H9 (cell line): ENCODE measurements at regions not wholly inside any gene's neighbourhood (a gene's known extent, or its start where the extent isn't known, plus 50 kb on each side); places are given as distances from the start of the nearest gene placed in this dataset.

ENCODE experiments used
- DNase-seq: peaks from one replicate; pipeline ENCODE4 v3.0.0-alpha.2; 2017
- H2AFZ ChIP-seq: one replicate; pipeline ENCODE4 v1.6.1; 2013; ENCODE audit warnings: mild to moderate bottlenecking, low read length, control low read depth, moderate library complexity
- H2AK5ac ChIP-seq: 2 replicates; pipeline ENCODE4 v1.6.1; 2013; ENCODE audit warnings: low read length, control low read depth, mixed read lengths; ENCODE audit not compliant: insufficient read length
- H2BK120ac ChIP-seq: one replicate; pipeline ENCODE4 v1.6.1; 2013; ENCODE audit warnings: low read depth, mild to moderate bottlenecking, low read length, control low read depth, inconsistent platforms; ENCODE audit not compliant: poor library complexity, severe bottlenecking
- H2BK12ac ChIP-seq: 2 replicates; pipeline ENCODE4 v1.6.1; 2013; ENCODE audit warnings: low read length, control low read depth, mixed read lengths, low read depth; ENCODE audit not compliant: insufficient read length
- H2BK15ac ChIP-seq: 2 replicates; pipeline ENCODE4 v1.6.1; 2013; ENCODE audit warnings: low read depth, low read length, control low read depth
- H2BK20ac ChIP-seq: one replicate; pipeline ENCODE4 v1.6.1; 2013; ENCODE audit warnings: low read depth, mild to moderate bottlenecking, low read length, control low read depth, inconsistent platforms; ENCODE audit not compliant: poor library complexity, severe bottlenecking
- H2BK5ac ChIP-seq: 2 replicates; pipeline ENCODE4 v1.6.1; 2013; ENCODE audit warnings: low read length, control low read depth, mixed read lengths; ENCODE audit not compliant: insufficient read length
- H3K14ac ChIP-seq: 2 replicates; pipeline ENCODE4 v1.6.1; 2013; ENCODE audit warnings: low read length, control low read depth; ENCODE audit not compliant: insufficient read depth
- H3K18ac ChIP-seq: 2 replicates; pipeline ENCODE4 v1.6.1; 2013; ENCODE audit warnings: low read depth, mild to moderate bottlenecking, mixed read lengths, low read length, control low read depth; ENCODE audit not compliant: insufficient read length
- H3K23ac ChIP-seq: 2 replicates; pipeline ENCODE4 v1.6.1; 2013; ENCODE audit warnings: low read length, control low read depth, mixed read lengths, low read depth; ENCODE audit not compliant: insufficient read length
- H3K23me2 ChIP-seq: 2 replicates; pipeline ENCODE4 v1.6.1; 2013; ENCODE audit warnings: low read depth, mild to moderate bottlenecking, mixed read lengths, low read length, control low read depth; ENCODE audit not compliant: insufficient read length, poor library complexity, severe bottlenecking
- H3K27ac ChIP-seq: 2 replicates; pipeline ENCODE4 v1.5.1; 2013; ENCODE audit warnings: low read length, control low read depth, mixed read lengths, low read depth; ENCODE audit not compliant: insufficient read length
- H3K27me3 ChIP-seq: 2 replicates; pipeline ENCODE4 v1.6.1; 2013; ENCODE audit warnings: low read length, control low read depth, inconsistent platforms; ENCODE audit not compliant: insufficient read depth
- H3K4ac ChIP-seq: 2 replicates; pipeline ENCODE4 v1.6.1; 2013; ENCODE audit warnings: low read depth, mild to moderate bottlenecking, control low read depth, inconsistent platforms, low read length, moderate library complexity
- H3K4me1 ChIP-seq: 2 replicates; pipeline ENCODE4 v1.6.1; 2013; ENCODE audit warnings: low read length, control low read depth, inconsistent platforms; ENCODE audit not compliant: insufficient read depth
- H3K4me2 ChIP-seq: 2 replicates; pipeline ENCODE4 v1.6.1; 2013; ENCODE audit warnings: low read length, control low read depth, mixed read lengths; ENCODE audit not compliant: insufficient read length, insufficient read depth
- H3K56ac ChIP-seq: 2 replicates; pipeline ENCODE4 v1.6.1; 2013; ENCODE audit warnings: low read depth, mild to moderate bottlenecking, mixed read lengths, low read length, control low read depth; ENCODE audit not compliant: insufficient read length
- H3K79me1 ChIP-seq: 2 replicates; pipeline ENCODE4 v1.6.1; 2013; ENCODE audit warnings: low read depth, mild to moderate bottlenecking, moderate library complexity, low read length, control low read depth, inconsistent platforms; ENCODE audit not compliant: insufficient read depth, poor library complexity, severe bottlenecking
- H3K79me2 ChIP-seq: 2 replicates; pipeline ENCODE4 v1.6.1; 2013; ENCODE audit warnings: low read length, control low read depth, inconsistent platforms; ENCODE audit not compliant: insufficient read depth
- H3K9ac ChIP-seq: 2 replicates; pipeline ENCODE4 v1.6.1; 2013; ENCODE audit warnings: low read length, control low read depth, mixed read lengths; ENCODE audit not compliant: insufficient read length; ENCODE audit errors: extremely low read depth
- H3K9me3 ChIP-seq: one replicate; pipeline ENCODE4 v1.6.1; 2013; ENCODE audit warnings: low read depth, low read length, inconsistent platforms; ENCODE audit not compliant: control insufficient read depth
- H3T11ph ChIP-seq: one replicate; pipeline ENCODE4 v1.6.1; 2013; ENCODE audit warnings: mild to moderate bottlenecking, low read length, control low read depth, inconsistent platforms
- H4K20me1 ChIP-seq: one replicate; pipeline ENCODE4 v1.6.1; 2013; ENCODE audit not compliant: control insufficient read depth, insufficient read length, insufficient read depth
- H4K5ac ChIP-seq: 2 replicates; pipeline ENCODE4 v1.6.1; 2013; ENCODE audit warnings: low read depth, mild to moderate bottlenecking, mixed read lengths, low read length, control low read depth; ENCODE audit not compliant: insufficient read length
- H4K8ac ChIP-seq: replicated peaks from 2 replicates; pipeline ENCODE4 v1.6.1; 2013; ENCODE audit warnings: low read length, control low read depth, mixed read lengths, low read depth; ENCODE audit not compliant: insufficient read length
- H4K91ac ChIP-seq: 2 replicates; pipeline ENCODE4 v1.6.1; 2013; ENCODE audit warnings: low read depth, mild to moderate bottlenecking, moderate library complexity, mixed read lengths, low read length, control low read depth; ENCODE audit not compliant: insufficient read length
- H3K27ac Mint-ChIP-seq, 3 experiments: 2 replicates in 2 of 3; 3 replicates in 1 of 3; pipeline ENCODE4 v1.8.0; 2020 to 2021; ENCODE audit warnings: mixed read lengths in 3 of 3, mild to moderate bottlenecking in 1 of 3, moderate library complexity in 1 of 3
- H3K27me3 Mint-ChIP-seq: 2 replicates; pipeline ENCODE4 v1.8.0; 2021; ENCODE audit warnings: low read depth, mild to moderate bottlenecking, moderate library complexity, mixed read lengths
- H3K36me3 Mint-ChIP-seq, 3 experiments: 2 replicates in 2 of 3; 3 replicates in 1 of 3; pipeline ENCODE4 v1.8.0; 2020 to 2021; ENCODE audit warnings: low read depth in 3 of 3, mixed read lengths in 3 of 3; ENCODE audit not compliant: insufficient read depth in 1 of 3
- H3K4me1 Mint-ChIP-seq, 2 experiments: 2 replicates each; pipeline ENCODE4 v1.8.0; 2020; ENCODE audit warnings: mixed read lengths in 2 of 2
- H3K4me3 Mint-ChIP-seq, 2 experiments: 2 replicates in 1 of 2; 3 replicates in 1 of 2; pipeline ENCODE4 v1.8.0; 2020 to 2021; ENCODE audit warnings: mild to moderate bottlenecking in 2 of 2, mixed read lengths in 2 of 2, moderate library complexity in 1 of 2
- H3K9me3 Mint-ChIP-seq, 2 experiments: 2 replicates in 1 of 2; 3 replicates in 1 of 2; pipeline ENCODE4 v1.8.0; 2020; ENCODE audit warnings: mild to moderate bottlenecking in 2 of 2, mixed read lengths in 2 of 2, moderate library complexity in 1 of 2
- WGBS: extraction: QIAGEN DNeasy Blood & Tissue Kit; methylation state at CpG from one replicate; pipeline ENCODE4 v1.1.7; 2013; ENCODE audit warnings: missing lambda C conversion rate, low lambda C conversion rate, mixed read lengths; ENCODE audit not compliant: insufficient read length; ENCODE audit errors: extremely low coverage; 5-methylcytosine and 5-hydroxymethylcytosine counted together
- TF ChIP-seq, protein P1 (sequence below): fragments of 200-600 bp; sonication (generic); conservative IDR thresholded peaks from 3 replicates; pipeline ENCODE4 v1.8.0; 2021; ENCODE audit warnings: antibody characterized with exemption, mild to moderate bottlenecking

DNA sequence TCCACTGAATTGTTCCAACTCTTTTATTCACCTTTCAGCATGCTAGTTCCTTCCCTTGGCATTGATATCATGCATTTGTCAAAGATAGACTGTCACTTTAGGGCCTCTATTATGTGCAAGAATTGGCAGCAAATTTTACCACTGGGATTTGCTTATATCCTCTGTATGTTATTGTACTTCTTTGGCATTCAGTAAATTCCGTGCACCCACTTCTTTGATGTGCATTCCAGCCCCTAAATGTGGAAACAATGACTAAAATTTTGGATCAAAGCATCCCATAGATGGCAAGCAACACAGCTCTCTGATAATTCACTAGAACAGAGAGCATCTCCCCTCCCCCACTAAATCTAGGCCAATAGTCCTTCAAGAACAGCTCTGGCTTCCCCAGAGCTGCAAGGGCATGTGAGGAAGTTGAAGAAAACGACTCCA lies 399.0 kb upstream of the HNRNPA3 start:
- Histone ChIP-seq H2BK12ac (no peak overlapping the region), H3K56ac (no peak overlapping the region), H2AFZ (peak overlapping the region; percentile 12), H3K4me2 (no peak overlapping the region), H4K8ac (no peak overlapping the region), H3K79me1 (no peaks in the 10 kb centered on the region), H3T11ph (no peak overlapping the region), H3K79me2 (no peaks in the 10 kb centered on the region), H3K9ac (no peak overlapping the region), H3K27ac (no peak overlapping the region), H2BK20ac (no peak overlapping the region), H3K14ac (no peak overlapping the region), H3K23ac (no peak overlapping the region), H4K20me1 (no peaks in the 10 kb centered on the region), H3K9me3 (no peaks in the 10 kb centered on the region), H4K91ac (no peak overlapping the region), H3K4ac (no peak overlapping the region), H3K23me2 (no peaks in the 10 kb centered on the region), H2BK15ac (no peak overlapping the region), H3K4me1 (peaks cover 9% of the 10 kb centered on the region), H2BK120ac (no peak overlapping the region), H3K27me3 (no peaks in the 10 kb centered on the region), H3K18ac (no peak overlapping the region), H2AK5ac (no peak overlapping the region), H4K5ac (no peak overlapping the region), H2BK5ac (no peak overlapping the region)
- Mint-ChIP-seq H3K36me3 (no peaks in the 10 kb centered on the region), H3K27ac (no peak overlapping the region), H3K27me3 (no peaks in the 10 kb centered on the region), H3K4me1 (peaks cover 43 to 51% of the 10 kb centered on the region in 2 experiments), H3K9me3 (no peaks in the 10 kb centered on the region; a peak in 1 of 5 replicates), H3K4me3 (no peak overlapping the region)
- TF ChIP-seq, protein P1, sequence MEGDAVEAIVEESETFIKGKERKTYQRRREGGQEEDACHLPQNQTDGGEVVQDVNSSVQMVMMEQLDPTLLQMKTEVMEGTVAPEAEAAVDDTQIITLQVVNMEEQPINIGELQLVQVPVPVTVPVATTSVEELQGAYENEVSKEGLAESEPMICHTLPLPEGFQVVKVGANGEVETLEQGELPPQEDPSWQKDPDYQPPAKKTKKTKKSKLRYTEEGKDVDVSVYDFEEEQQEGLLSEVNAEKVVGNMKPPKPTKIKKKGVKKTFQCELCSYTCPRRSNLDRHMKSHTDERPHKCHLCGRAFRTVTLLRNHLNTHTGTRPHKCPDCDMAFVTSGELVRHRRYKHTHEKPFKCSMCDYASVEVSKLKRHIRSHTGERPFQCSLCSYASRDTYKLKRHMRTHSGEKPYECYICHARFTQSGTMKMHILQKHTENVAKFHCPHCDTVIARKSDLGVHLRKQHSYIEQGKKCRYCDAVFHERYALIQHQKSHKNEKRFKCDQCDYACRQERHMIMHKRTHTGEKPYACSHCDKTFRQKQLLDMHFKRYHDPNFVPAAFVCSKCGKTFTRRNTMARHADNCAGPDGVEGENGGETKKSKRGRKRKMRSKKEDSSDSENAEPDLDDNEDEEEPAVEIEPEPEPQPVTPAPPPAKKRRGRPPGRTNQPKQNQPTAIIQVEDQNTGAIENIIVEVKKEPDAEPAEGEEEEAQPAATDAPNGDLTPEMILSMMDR, result no peak
- no CpG with 5 or more reads among the region's 2 CpGs for WGBS
- no peak for DNase-seq
